ENCODE measurements at regions not wholly inside any gene's neighbourhood (a gene's known extent, or its start where the extent isn't known, plus 50 kb on each side); places are given as distances from the start of the nearest gene placed in this dataset.

- no peak for TF ChIP-seq CTCF (IDR thresholded peaks at IDR 0.05)
- no peak for TF ChIP-seq EZH2 (IDR thresholded peaks at IDR 0.05)
- no peak for TF ChIP-seq EZH2phosphoT487 (IDR thresholded peaks at IDR 0.05)
These were observed 121.6 kb upstream of the TRIM2 start for GRCh38 chr4:153082322-153083301.

Measured in neural progenitor cell (in vitro differentiated cells).